Brain microvascular endothelial cell (primary cell): ENCODE measurements at regions not wholly inside any gene's neighbourhood (a gene's known extent, or its start where the extent isn't known, plus 50 kb on each side); places are given as distances from the start of the nearest gene placed in this dataset.

Experiments used
- DNase-seq: peaks from one replicate; pipeline ENCODE4 v3.0.0-alpha.2; 2020
- H3K27ac ChIP-seq: fragments of 250-450 bp; sonication (Bioruptor Pico); 2 replicates; pipeline ENCODE4 v1.5.1; 2020; ENCODE audit warnings: mild to moderate bottlenecking, moderate library complexity
- H3K27me3 ChIP-seq: fragments of 250-450 bp; sonication (Bioruptor Pico); replicated peaks from 2 replicates; pipeline ENCODE4 v1.5.1; 2020; ENCODE audit warnings: mild to moderate bottlenecking
- H3K36me3 ChIP-seq: fragments of 250-450 bp; sonication (Bioruptor Pico); replicated peaks from 2 replicates; pipeline ENCODE4 v1.5.1; 2020; ENCODE audit warnings: mild to moderate bottlenecking
- H3K4me3 ChIP-seq: 2 replicates; pipeline ENCODE4 v1.5.1; 2011; ENCODE audit warnings: low read depth, mild to moderate bottlenecking, control low read depth, low read length, moderate library complexity
- in situ Hi-C: cut with HindIII; loops from 2 replicates; pipeline ENCODE4 v1.10.0; 2017; ENCODE audit warnings: low sequenced_read_pairs, low pct_ligation_motif_present
- TF ChIP-seq, protein P1 (sequence below): IDR thresholded peaks from 2 replicates; pipeline ENCODE4 v1.5.1; 2011; ENCODE audit warnings: low read depth, mild to moderate bottlenecking, moderate library complexity, low read length, control low read depth, inconsistent platforms; ENCODE audit errors: missing control alignments

DNA sequence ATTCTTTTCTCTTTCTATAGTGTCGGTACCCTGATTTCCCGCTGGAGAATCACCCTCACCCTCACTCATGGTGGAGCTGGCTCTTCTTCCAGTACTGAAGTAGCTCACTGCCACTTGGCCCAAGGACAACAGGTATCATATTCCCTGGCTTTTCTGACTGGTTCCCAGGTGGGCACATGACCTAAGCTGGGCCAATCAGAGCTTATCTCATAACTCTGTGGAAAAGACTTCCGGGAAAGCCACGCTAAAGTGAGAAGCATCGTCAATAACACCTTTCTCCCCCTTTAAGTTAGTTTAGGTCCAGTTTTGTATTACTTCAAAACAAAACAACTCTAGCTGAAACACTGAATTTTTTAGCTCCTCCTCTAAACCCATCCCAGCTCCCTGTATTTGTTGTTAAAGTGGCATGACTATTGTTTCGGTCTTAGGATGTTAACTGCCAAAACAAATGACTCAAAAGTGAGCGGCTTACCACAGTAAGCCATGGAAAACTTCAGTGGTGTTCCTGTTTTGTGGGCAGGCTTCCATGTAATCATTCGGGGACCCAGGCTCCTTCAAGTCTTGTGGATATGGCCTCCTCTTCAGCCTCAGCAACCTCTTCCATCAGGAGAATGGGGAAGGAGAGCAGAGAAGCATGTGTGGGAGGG, 137.4 kb upstream of the DLX2 start:
- Histone ChIP-seq H3K27ac (no peak overlapping the region), H3K4me3 (no peak overlapping the region), H3K27me3 (no peaks in the 10 kb centered on the region), H3K36me3 (no peaks in the 10 kb centered on the region)
- TF ChIP-seq, protein P1, sequence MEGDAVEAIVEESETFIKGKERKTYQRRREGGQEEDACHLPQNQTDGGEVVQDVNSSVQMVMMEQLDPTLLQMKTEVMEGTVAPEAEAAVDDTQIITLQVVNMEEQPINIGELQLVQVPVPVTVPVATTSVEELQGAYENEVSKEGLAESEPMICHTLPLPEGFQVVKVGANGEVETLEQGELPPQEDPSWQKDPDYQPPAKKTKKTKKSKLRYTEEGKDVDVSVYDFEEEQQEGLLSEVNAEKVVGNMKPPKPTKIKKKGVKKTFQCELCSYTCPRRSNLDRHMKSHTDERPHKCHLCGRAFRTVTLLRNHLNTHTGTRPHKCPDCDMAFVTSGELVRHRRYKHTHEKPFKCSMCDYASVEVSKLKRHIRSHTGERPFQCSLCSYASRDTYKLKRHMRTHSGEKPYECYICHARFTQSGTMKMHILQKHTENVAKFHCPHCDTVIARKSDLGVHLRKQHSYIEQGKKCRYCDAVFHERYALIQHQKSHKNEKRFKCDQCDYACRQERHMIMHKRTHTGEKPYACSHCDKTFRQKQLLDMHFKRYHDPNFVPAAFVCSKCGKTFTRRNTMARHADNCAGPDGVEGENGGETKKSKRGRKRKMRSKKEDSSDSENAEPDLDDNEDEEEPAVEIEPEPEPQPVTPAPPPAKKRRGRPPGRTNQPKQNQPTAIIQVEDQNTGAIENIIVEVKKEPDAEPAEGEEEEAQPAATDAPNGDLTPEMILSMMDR, result no peak
- in situ Hi-C loops, result no loop called here
- DNase-seq, result no peak

DNA sequence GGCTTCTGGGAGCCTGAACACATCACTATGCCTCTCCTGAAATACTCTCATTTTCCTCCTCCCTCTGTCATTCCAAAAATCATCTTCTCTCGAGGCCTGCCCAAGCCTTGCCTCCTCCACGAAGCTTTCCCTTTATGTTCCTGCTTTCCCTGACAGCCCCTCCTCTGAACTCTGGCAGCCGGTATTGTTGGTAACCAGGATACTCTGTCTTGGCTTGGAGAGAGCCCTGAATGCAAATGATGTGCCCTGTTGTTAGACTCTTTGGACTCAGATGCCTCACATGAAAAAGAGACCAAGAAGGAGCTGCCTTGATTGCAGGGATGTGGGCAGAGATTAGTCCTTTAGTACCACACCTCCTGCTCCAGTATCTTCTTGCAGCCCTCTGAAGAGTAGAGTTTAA, 138.5 kb upstream of the DLX2 start:
- Histone ChIP-seq H3K36me3 (no peaks in the 10 kb centered on the region), H3K27me3 (no peaks in the 10 kb centered on the region), H3K4me3 (no peak overlapping the region), H3K27ac (no peak overlapping the region)
- TF ChIP-seq, protein P1, result no peak
- no peak for DNase-seq
- in situ Hi-C loops, result no loop called here

DNA sequence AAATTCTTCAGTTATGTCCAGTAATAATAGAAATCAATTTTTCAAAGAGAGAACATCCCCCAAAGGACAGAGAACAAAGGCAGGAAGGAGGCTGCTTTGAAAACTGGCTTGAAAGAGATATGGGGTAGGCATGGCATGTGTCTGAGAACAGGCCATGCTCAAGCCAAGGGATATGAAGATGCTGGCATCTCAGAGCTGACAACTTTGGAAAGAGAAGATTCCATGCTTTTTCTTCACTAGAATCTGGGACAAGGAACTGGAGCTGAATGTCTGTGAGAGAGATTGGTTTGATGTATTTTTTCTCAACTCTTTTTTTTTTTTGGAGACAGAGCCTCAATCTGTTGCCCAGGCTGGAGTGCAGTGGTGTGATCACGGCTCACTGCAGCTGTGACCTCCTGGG, 139.8 kb upstream of the DLX2 start:
- Histone ChIP-seq H3K36me3 (no peaks in the 10 kb centered on the region), H3K27ac (no peak overlapping the region), H3K27me3 (no peaks in the 10 kb centered on the region), H3K4me3 (no peak overlapping the region)
- DNase-seq, result no peak
- in situ Hi-C loops, result no loop called here
- TF ChIP-seq, protein P1, result no peak

DNA sequence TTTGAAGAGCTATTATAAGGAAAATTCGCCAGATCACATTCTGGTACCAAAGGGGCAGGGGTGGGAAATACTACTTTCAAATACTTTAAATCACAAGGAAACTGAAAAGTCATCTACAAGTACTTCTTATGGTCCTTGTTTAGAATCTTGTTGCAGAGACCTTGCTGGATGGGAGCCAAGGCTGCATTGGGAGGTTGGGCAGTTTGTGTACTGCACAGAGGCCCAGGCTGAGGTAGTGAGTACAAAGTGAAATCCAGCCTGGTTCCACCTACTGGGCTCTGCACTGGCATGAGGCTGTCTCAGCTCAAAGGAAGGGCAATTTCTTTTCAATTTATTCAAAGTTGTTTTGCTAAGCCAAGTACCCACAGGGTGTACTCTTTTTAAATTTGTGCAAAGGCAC, 140.3 kb upstream of the DLX2 start:
- TF ChIP-seq, protein P1, result no peak
- Histone ChIP-seq H3K4me3 (no peak overlapping the region), H3K27ac (no peak overlapping the region), H3K36me3 (no peaks in the 10 kb centered on the region), H3K27me3 (no peaks in the 10 kb centered on the region)
- no peak for DNase-seq
- in situ Hi-C loops, result no loop called here

DNA sequence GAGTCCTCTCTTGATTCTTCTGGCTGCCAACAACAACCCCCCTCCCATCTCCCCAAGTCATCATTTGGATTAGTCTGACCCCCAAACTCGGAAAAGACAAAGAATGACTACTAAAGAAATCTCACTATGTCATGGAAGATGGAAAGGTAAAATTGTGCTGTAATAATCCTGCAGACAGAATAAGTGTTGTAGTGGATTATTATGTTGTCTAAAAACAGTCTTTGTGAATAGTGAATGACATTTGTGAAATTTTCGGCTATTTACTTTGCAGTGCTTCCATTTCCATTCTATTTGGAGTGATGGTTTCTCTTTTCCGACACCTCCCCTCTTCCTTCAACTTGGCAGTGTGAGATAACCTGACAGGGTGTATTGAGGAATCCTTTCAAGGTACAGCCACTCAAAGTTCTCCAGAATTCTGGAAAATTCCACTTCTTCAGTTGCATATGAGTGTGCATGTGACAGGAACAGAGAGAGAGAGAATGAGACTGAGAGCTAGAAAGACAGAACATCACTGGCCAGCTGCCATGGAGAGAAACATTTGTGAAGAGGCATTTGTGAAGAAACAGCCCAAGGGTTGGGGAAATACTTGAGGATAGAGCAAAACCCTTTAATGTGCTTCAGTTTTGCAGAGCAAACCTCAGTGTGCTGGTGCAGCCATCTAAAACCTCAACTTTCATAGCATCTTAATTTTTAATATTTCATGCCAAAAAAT, 141.9 kb upstream of the DLX2 start:
- no peaks in the 10 kb centered on the region for H3K27me3 ChIP-seq
- DNase-seq, result no peak
- no peak overlapping the region for H3K27ac ChIP-seq
- TF ChIP-seq, protein P1, result no peak
- H3K4me3 ChIP-seq, result no peak overlapping the region
- no peaks in the 10 kb centered on the region for H3K36me3 ChIP-seq
- in situ Hi-C loops, result no loop called here
